Stomach (tissue), 4 donors: ENCODE measurements at regions not wholly inside any gene's neighbourhood (a gene's known extent, or its start where the extent isn't known, plus 50 kb on each side); places are given as distances from the start of the nearest gene placed in this dataset.

Experiments
- CTCF ChIP-seq, 7 experiments: fragments of 450-650 bp in 4 of 7; fragments of 200-600 bp in 3 of 7; sonication (generic) in 3 of 7; IDR thresholded peaks; one replicate each; pipeline ENCODE4 v1.5.1; 2016 to 2019; ENCODE audit warnings: antibody characterized with exemption in 7 of 7, control low read depth in 2 of 7, mild to moderate bottlenecking in 1 of 7
- POLR2A ChIP-seq, 4 donors: fragments of 450-650 bp; IDR thresholded peaks; one replicate each; pipeline ENCODE4 v1.6.1; 2016; ENCODE audit warnings: antibody characterized with exemption in 4 of 4, control low read depth in 2 of 4, mild to moderate bottlenecking in 1 of 4, moderate library complexity in 1 of 4

DNA sequence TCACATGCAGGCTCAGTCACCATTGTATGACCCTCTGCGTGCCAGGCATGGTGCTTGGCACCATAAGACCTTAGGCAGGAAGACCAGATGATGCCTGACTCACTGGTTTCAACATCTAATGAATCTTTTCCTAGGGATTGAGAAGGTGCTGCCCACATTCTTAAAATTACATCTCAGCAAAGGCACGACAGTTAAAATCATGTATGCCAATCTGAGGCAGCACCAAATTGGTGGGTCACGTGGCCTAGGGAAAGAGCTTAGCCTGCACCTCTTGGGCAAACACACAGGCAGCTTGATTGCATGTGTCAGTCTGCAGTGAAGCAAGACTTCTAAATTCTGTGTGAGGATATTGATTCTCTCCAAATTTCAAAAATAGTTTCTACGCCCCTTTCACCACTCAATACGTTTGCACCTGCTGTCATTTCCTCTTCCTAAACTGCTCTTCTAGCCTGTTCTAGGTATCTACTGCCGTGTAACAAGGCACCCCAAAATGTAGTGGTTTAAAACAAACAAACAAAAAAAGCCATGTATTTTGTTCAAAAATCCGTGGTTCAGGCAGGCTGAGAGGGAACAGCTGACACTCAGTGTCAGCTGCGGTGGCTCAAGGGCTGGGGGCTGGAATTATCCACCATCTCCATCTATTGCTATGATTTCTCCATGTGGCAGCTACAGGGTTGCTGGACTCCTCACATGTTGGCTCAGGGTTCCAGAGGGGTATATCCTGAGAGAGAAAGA, 160.2 kb upstream of the FGGY start:
- no peak for TF ChIP-seq CTCF (IDR thresholded peaks at IDR 0.05)
- TF ChIP-seq POLR2A (IDR thresholded peaks at IDR 0.05): no peak
